ENCODE measurements at regions not wholly inside any gene's neighbourhood (a gene's known extent, or its start where the extent isn't known, plus 50 kb on each side); places are given as distances from the start of the nearest gene placed in this dataset.
"Not testable (repeated sequence)": the region's sequence is repeated elsewhere in the genome, so short reads cannot be mapped to it uniquely, and the experiment has no call there.

- DNase-seq: no peak
Measured at GRCh38 chr4:158051401-158052235, 121.2 kb downstream of the GASK1B start.

- no peak for DNase-seq
Measured at GRCh38 chr4:158050942-158051341, 121.9 kb downstream of the GASK1B start.

DNA sequence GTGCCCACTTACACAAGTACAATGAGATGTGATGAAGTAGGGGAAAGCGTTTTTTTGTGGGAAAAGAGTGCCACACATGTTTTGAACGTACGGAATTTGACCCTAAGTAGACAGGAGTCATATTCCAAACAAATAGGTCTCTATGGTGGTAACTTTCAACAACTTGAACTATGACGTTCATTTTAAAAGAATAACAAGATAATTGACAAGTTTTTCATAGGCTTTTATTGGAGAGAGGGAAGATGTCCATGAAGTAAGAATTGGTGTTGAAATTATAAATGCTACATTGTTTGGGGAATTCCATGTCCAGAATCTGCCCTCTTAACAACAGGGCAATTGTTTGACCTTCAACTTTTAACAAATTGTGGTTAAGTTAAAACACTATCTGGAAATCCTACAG is 126.5 kb downstream of the GASK1B start:
- no peak for DNase-seq

- DNase-seq: no peak
Measured at GRCh38 chr4:158043971-158044618, 128.7 kb downstream of the GASK1B start.

DNA sequence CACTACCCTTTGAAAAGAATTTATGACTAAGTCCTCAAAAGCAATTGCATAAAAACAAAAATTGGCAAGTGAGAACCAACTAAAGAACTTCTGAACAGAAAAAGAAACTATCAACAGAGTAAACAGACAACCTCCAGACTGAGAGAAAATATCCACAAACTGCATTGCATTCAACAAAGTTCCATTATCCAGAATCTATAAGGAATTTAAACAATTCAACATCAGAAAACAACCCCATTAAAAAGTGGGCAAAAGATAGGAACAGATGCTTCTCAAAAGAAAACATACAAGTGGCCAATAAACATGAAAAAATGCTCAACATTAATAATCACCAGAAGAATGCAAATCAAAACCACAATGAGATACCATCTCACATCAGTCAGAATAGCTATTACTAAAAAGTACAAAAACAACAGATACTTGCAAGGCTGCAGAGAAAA is 130.2 kb downstream of the GASK1B start:
- DNase-seq: no peak

DNA sequence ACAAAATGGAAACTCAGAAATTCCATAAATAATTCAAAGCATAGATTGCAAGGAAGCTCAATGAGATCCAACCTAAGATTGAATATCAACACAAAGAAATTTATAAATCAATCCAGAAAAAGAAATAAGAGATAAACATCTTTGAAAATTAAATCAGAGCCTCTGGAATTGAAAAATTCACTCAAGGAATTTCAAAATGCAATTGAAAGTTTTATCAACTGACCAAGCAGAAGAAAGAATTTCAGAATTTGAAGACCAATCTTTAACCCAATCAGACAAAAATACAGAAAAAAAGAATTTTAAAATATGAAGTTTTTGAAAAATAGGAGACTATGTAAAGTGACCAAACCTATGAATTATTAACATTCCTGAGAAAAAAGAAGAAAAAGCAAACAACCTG is 134.1 kb downstream of the GASK1B start:
- DNase-seq: no peak

- no peak for DNase-seq
Measured at GRCh38 chr4:158036998-158037397, 135.8 kb downstream of the GASK1B start.

- DNase-seq: no peak
Measured at GRCh38 chr4:158035662-158036195, 137.1 kb downstream of the GASK1B start.

DNA sequence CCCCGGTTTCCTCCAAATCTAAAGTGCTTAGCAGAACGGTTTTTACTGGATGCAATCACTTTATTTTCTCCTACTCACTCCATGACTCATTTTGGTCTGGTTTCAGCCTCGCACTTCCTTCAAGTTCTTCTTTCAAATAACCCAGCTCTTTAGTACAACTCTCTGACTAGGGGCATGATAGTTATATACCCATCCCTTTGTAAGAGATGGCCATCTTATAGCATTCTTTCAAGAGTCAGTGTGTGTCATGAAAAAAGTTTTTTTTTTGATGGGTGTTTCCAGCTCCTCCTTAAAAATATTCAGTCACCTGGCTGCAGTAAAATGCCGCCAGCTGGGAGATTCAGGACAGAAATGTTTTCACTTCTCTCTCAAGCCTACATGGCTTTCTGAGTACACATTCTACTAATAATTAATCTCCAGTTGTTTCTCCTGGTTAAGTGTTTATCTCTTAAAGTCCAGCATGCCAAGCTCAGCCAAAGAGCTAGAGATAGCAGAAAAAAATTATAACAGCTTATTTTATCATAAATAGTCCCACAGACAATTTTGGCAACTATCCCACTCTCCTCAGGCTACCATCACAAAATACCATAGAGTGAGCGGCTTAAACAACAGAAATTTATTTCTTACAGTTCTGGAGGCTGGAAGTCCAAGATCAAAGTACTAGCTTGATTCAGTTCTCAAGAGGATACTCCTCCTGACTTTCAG is 139.3 kb downstream of the GASK1B start:
- DNase-seq: no peak

GRCh38 chr4:158032733-158033415 is 140.0 kb downstream of the GASK1B start:
- no peak for DNase-seq

GRCh38 chr4:158028381-158028780 is 144.4 kb downstream of the GASK1B start:
- DNase-seq: not testable (repeated sequence)

DNA sequence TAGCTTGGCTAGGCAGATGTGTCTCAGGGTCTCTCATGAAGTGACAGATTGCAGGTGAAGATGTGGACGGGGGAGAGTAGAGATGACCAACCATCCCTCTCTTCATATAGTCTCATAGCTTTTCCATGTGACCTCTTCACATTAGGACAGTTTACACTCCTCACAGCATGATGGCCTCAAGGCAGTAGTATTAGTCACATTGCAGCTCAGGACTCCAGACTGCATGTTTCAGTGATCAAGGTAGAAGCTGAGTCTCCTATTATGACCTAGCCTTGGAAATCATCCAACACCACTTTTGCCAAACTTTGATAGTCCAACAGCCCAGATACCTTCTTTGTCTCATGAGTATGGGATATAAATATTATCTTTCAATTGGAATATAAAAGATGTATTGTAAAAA is 147.7 kb downstream of the GASK1B start:
- no peak for DNase-seq

GRCh38 chr4:158020734-158021346 is 152.0 kb downstream of the GASK1B start:
- no peak for DNase-seq

DNA sequence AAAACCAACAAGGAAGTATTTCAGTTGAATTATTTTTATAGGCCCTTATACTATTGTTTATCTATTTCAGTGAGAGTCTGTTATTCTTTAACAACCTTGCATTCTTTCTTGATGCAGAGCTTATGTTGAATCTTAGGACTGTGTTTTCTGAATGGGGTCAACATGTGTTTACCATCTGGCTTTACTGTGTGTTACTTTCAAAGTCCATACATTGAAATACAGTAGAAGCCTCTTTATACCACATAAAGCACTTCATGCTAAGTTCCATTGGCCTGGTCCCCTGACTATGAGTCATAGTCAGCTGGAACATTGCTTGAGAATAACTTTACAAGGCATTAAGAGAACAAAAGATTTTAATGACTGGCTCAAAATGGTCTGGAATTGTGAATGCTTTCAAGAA is 152.6 kb downstream of the GASK1B start:
- no peak for DNase-seq

DNA sequence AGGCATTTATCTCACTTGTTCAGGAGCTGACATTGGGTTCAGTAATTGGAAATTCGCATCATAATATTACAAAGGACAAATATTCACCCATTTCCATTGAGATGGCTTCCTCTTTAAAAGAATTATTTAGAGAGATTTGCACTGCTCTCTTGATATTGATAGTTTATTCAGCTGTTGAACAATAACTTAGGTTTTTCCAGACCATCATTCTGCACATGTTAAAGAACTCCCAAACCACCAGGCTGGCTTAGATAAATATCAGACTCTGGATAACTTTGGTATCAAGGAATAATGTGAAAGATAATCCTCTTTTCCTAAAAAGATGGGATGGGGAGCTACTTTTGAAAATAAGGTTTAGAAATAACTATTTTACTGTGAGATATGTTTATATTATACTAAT is 154.0 kb downstream of the GASK1B start:
- DNase-seq: no peak

- no peak for DNase-seq
Measured at GRCh38 chr4:158018221-158018830, 154.5 kb downstream of the GASK1B start.

GRCh38 chr4:158016511-158016910 is 156.3 kb downstream of the GASK1B start:
- no peak for DNase-seq

GRCh38 chr4:158015241-158015640 is 157.6 kb downstream of the GASK1B start:
- no peak for DNase-seq

GRCh38 chr4:158013858-158014257 is 159.0 kb downstream of the GASK1B start:
- DNase-seq: no peak

GRCh38 chr4:158010361-158010760 is 162.5 kb downstream of the GASK1B start:
- no peak for DNase-seq

- DNase-seq: no peak
Measured at GRCh38 chr4:158008551-158009218, 164.1 kb downstream of the GASK1B start.

Measured in stimulated activated CD4-positive, alpha-beta T cell treated with anti-CD3 and anti-CD28 coated beads, Interleukin-2, amount 100 ng/mL, for 48 hours (primary cell).